Fibroblast of villous mesenchyme (primary cell): ENCODE measurements at regions not wholly inside any gene's neighbourhood (a gene's known extent, or its start where the extent isn't known, plus 50 kb on each side); places are given as distances from the start of the nearest gene placed in this dataset.

Experiments used
- DNase-seq: peaks from one replicate; pipeline ENCODE4 v3.0.0-alpha.2; 2010; ENCODE audit warnings: low read depth
- H3K4me3 ChIP-seq: 2 replicates; pipeline ENCODE4 v1.5.1; 2011; ENCODE audit warnings: low read depth, mild to moderate bottlenecking, low read length
- CTCF ChIP-seq: IDR thresholded peaks from 2 replicates; pipeline ENCODE4 v1.5.1; 2012; ENCODE audit warnings: low read depth, mild to moderate bottlenecking, low read length; ENCODE audit not compliant: insufficient read depth

DNA sequence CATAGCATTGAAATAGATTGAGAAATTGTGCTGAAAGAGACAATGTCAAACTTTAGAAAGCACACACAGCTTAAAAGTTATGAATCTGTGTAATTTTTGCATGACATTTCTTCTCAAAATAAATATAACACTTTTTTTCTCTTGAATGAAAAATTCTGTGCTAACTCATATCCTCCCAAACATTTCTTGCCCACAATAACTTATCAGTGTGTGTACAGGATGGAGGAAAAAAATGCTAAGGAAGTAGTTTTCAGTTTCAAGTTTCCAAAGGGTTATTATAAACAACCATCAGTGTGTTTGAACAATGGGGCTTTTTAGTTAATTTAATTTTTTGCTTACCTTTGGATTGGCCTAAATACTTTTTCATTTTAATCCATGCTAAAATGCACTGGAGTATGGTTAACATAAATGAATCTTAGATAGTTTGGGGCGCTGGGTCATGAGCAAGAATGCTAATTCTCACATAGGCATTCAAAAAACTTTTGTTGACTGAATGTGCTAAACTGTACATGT, 82.9 kb upstream of the ARHGAP20 start:
- DNase-seq = no peak
- no peak overlapping the region for H3K4me3 ChIP-seq
- TF ChIP-seq CTCF = no peak

- DNase-seq = no peak
- TF ChIP-seq CTCF = no peak
- no peak overlapping the region for H3K4me3 ChIP-seq
Observed at GRCh38 chr11:110793556-110793955, 81.3 kb upstream of the ARHGAP20 start.

DNA sequence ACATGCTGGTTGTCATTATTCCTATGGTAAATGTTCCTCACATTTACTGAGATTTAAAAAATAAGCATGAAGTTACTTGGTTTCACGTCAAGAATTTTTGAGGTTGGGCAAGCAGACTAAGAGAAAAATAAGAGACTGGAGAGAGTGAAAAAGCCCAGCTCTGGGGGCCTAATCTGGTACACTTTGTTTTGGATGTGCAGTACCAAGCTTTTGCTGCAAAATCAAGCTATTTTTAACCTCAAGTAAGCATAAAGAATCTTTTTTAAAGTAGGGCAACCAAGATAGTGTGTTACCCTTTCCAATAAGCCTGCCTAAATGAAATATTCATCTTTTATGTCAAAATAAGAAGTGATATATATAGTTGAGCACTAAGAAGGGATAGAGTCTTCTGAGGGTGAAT, 79.4 kb upstream of the ARHGAP20 start:
- DNase-seq = no peak
- H3K4me3 ChIP-seq = no peak overlapping the region
- no peak for TF ChIP-seq CTCF

DNA sequence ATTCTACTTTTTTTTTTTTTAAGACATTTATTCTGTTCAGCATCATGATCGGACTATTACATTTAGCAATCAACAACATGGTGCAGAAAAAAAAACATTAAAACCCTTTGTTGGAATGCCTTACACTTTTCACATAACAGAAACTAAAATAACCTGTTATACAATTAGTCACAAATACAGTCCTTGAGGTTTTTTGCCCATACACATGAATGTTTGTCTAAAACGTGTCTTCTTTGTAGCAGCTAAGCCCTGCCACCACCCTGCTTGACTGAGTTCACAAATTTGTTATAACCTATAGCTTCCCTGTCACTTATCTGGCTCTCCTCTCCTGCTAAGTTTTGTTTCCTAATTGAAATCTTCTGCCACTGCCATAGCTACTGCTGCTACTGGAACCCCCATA, 75.4 kb upstream of the ARHGAP20 start:
- no peak for TF ChIP-seq CTCF
- no peak for DNase-seq
- H3K4me3 ChIP-seq = no peak overlapping the region

DNA sequence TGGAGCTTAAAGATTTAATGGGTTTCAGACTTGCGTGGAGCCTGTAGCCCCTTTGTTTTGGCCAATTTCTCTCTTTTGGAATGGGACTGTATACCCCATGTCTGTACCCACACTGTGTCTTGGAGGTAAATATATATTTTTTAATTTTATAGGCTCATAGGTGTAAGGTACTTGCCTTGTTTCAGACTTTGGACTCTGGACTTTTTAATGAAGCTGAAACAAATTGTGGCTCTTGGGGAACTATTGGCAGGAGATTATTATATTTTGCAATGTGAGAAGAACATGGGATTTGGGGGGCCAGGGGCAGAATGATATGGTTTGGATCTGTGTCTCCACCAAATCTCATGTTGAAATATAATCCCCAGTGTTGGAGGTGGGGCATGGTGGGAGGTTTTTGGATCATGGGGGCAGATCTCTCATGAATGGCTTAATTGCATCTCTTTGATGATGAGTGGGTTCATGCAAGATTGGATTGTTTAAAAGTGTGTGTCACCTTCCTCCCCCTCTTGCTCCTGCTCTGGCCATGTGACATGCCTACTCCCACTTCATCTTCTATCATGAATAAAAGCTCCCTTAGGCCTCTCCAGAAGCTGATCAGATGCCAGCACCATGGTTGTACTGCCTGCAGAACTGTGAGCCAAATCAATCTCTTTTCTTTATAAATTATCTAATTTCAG, 74.1 kb upstream of the ARHGAP20 start:
- DNase-seq = no peak
- no peak for TF ChIP-seq CTCF
- H3K4me3 ChIP-seq = no peak overlapping the region

GRCh38 chr11:110785398-110785797, 73.2 kb upstream of the ARHGAP20 start:
- DNase-seq = no peak
- H3K4me3 ChIP-seq = no peak overlapping the region

More at GRCh38 chr11:110785398-110785797, 73.2 kb upstream of the ARHGAP20 start:
- no peak for TF ChIP-seq CTCF
